HEK293 (cell line): ENCODE measurements at regions not wholly inside any gene's neighbourhood (a gene's known extent, or its start where the extent isn't known, plus 50 kb on each side); places are given as distances from the start of the nearest gene placed in this dataset.

Experiments used
- CTCF ChIA-PET: fragments of 350-600 bp; formaldehyde crosslinking; extraction: SDS; loops from one replicate; lab custom pipeline; 2021; ENCODE audit warnings: antibody characterized with exemption; lab: Yijun Ruan, JAX
- POLR2A ChIA-PET: fragments of 300-600 bp; formaldehyde crosslinking; extraction: SDS; loops from one replicate; lab custom pipeline; 2020; ENCODE audit warnings: antibody characterized with exemption, inconsistent platforms; lab: Yijun Ruan, JAX
- H3K27ac ChIP-seq: fragments of 200-500 bp; sonication (Bioruptor generic); 2 replicates; pipeline ENCODE4 v1.5.1; 2014; ENCODE audit warnings: low read depth, low read length, control low read depth, inconsistent platforms; ENCODE audit errors: extremely low read depth
- H3K36me3 ChIP-seq, 2 experiments: fragments of 200-500 bp in 1 of 2; sonication (Bioruptor generic) in 1 of 2; 1 replicate in 1 of 2; 2 replicates in 1 of 2; pipeline ENCODE4 v1.5.1; 2014 to 2017; ENCODE audit warnings: inconsistent platforms in 2 of 2, low read length in 2 of 2; ENCODE audit not compliant: control insufficient read depth in 2 of 2, insufficient read depth in 1 of 2
- H3K4me1 ChIP-seq: fragments of 200-500 bp; sonication (Bioruptor generic); 2 replicates; pipeline ENCODE4 v1.5.1; 2014; ENCODE audit warnings: mild to moderate bottlenecking, low read length, inconsistent platforms; ENCODE audit not compliant: control insufficient read depth, insufficient read depth
- H3K4me3 ChIP-seq: 2 replicates; pipeline ENCODE4 v1.5.1; 2011; ENCODE audit warnings: low read depth, mild to moderate bottlenecking, control low read depth, low read length, moderate library complexity
- H3K9me3 ChIP-seq: fragments of 200-500 bp; sonication (Bioruptor generic); 2 replicates; pipeline ENCODE4 v1.5.1; 2014; ENCODE audit warnings: low read depth, low read length, inconsistent platforms; ENCODE audit not compliant: control insufficient read depth, insufficient read depth
- ATF2 ChIP-seq: fragments of 450-650 bp; formaldehyde crosslinking; IDR thresholded peaks from 2 replicates; pipeline ENCODE4 v1.5.1; 2016; ENCODE audit warnings: missing biosample characterization, missing genetic modification characterization, low read depth
- IKZF3 ChIP-seq: fragments of 450-650 bp; IDR thresholded peaks from 2 replicates; pipeline ENCODE4 v1.5.0; 2018; ENCODE audit warnings: missing biosample characterization, mild to moderate bottlenecking, missing genetic modification characterization, moderate library complexity
- PRDM10 ChIP-seq: fragments of 450-650 bp; formaldehyde crosslinking; IDR thresholded peaks from 2 replicates; pipeline ENCODE4 v1.5.1; 2016; ENCODE audit warnings: missing biosample characterization, missing genetic modification characterization
- TSHZ1 ChIP-seq: fragments of 450-650 bp; formaldehyde crosslinking; IDR thresholded peaks from 2 replicates; pipeline ENCODE4 v1.5.1; 2016; ENCODE audit warnings: missing biosample characterization, missing genetic modification characterization, borderline replicate concordance
- ZNF24 ChIP-seq: fragments of 450-650 bp; formaldehyde crosslinking; IDR thresholded peaks from 2 replicates; pipeline ENCODE4 v1.5.1; 2016; ENCODE audit warnings: missing biosample characterization, missing genetic modification characterization
- ZNF302 ChIP-seq: fragments of 450-650 bp; formaldehyde crosslinking; IDR thresholded peaks from 2 replicates; pipeline ENCODE4 v1.5.1; 2016; ENCODE audit warnings: missing biosample characterization, missing genetic modification characterization, low read depth
- ZNF311 ChIP-seq: fragments of 450-650 bp; formaldehyde crosslinking; IDR thresholded peaks from 2 replicates; pipeline ENCODE4 v1.5.1; 2017; ENCODE audit warnings: missing biosample characterization, missing genetic modification characterization, borderline replicate concordance
- ZNF391 ChIP-seq: fragments of 450-650 bp; formaldehyde crosslinking; IDR thresholded peaks from 2 replicates; pipeline ENCODE4 v1.5.1; 2016; ENCODE audit warnings: low read depth, missing biosample characterization, missing genetic modification characterization, borderline replicate concordance
- ZNF530 ChIP-seq: fragments of 450-650 bp; formaldehyde crosslinking; IDR thresholded peaks from 2 replicates; pipeline ENCODE4 v1.5.1; 2016; ENCODE audit warnings: low read depth, missing biosample characterization, missing genetic modification characterization
- ZNF560 ChIP-seq: fragments of 450-650 bp; formaldehyde crosslinking; IDR thresholded peaks from 2 replicates; pipeline ENCODE4 v1.5.1; 2017; ENCODE audit warnings: missing biosample characterization, missing genetic modification characterization, borderline replicate concordance
- ZNF624 ChIP-seq: fragments of 450-650 bp; formaldehyde crosslinking; IDR thresholded peaks from 2 replicates; pipeline ENCODE4 v1.5.1; 2017; ENCODE audit warnings: missing biosample characterization, missing genetic modification characterization
- ZNF626 ChIP-seq: fragments of 450-650 bp; sonication (Bioruptor Pico); formaldehyde crosslinking; IDR thresholded peaks from 2 replicates; pipeline ENCODE4 v1.5.1; 2018; ENCODE audit warnings: missing biosample characterization, missing genetic modification characterization, inconsistent platforms
- ZNF639 ChIP-seq: fragments of 450-650 bp; formaldehyde crosslinking; IDR thresholded peaks from 2 replicates; pipeline ENCODE4 v1.5.1; 2016; ENCODE audit warnings: missing biosample characterization, missing genetic modification characterization
- ZNF701 ChIP-seq: fragments of 450-650 bp; formaldehyde crosslinking; IDR thresholded peaks from 2 replicates; pipeline ENCODE4 v1.5.1; 2016; ENCODE audit warnings: missing biosample characterization, missing genetic modification characterization
- ZSCAN30 ChIP-seq: fragments of 450-650 bp; IDR thresholded peaks from 2 replicates; pipeline ENCODE4 v1.5.1; 2018; ENCODE audit warnings: missing biosample characterization, mild to moderate bottlenecking, missing genetic modification characterization, moderate library complexity

GRCh38 chr10:52650873-52651272 is 121.7 kb downstream of the MBL2 start:
- ChIA-PET POLR2A (no interaction called here), CTCF (interaction anchor here (0.7 to 1.1 kb wide), 3 partner anchors 78 to 544 kb away, joined by 3 to 4 read pairs (median 3); no protein-coding TSS in a partner anchor)
- H3K27ac ChIP-seq: no peak overlapping the region
- H3K9me3 ChIP-seq: no peaks in the 10 kb centered on the region
- no peak overlapping the region for H3K4me3 ChIP-seq
- H3K4me1 ChIP-seq: 0 out of 2 replicates have a peak, but pooled peaks cover 3% of the 10 kb centered on the region
- TF ChIP-seq PRDM10 (tag by site-specific recombination): no peak
- TF ChIP-seq ATF2 (tag by site-specific recombination): no peak
- TF ChIP-seq ZNF701 (tag by site-specific recombination): no peak
- no peak for TF ChIP-seq ZSCAN30 (tag by site-specific recombination)
- no peak for TF ChIP-seq IKZF3 (tag by site-specific recombination)
- no peak for TF ChIP-seq ZNF560 (tag by site-specific recombination)
- TF ChIP-seq ZNF639 (tag by site-specific recombination): no peak
- TF ChIP-seq ZNF530 (tag by site-specific recombination): no peak
- TF ChIP-seq ZNF626: no peak
- no peaks in the 10 kb centered on the region for H3K36me3 ChIP-seq

- Histone ChIP-seq H3K9me3 (no peaks in the 10 kb centered on the region), H3K4me1 (0 out of 2 replicates have a peak, but pooled peaks cover 3% of the 10 kb centered on the region), H3K4me3 (no peak overlapping the region), H3K27ac (no peak overlapping the region), H3K36me3 (no peaks in the 10 kb centered on the region)
- ChIA-PET CTCF (interaction anchor here (1.1 kb wide), 1 partner anchor 78 kb away, joined by 3 read pairs; no protein-coding TSS in a partner anchor), POLR2A (no interaction called here)
- TF ChIP-seq ZNF391 (tag by site-specific recombination) (no peak), ZNF624 (tag by site-specific recombination) (no peak), ZNF311 (tag by site-specific recombination) (no peak), TSHZ1 (tag by site-specific recombination) (no peak), ZNF24 (tag by site-specific recombination) (no peak), ZNF302 (tag by site-specific recombination) (no peak)
Measured at GRCh38 chr10:52651293-52651692, 121.3 kb downstream of the MBL2 start.
